ENCODE measurements at regions not wholly inside any gene's neighbourhood (a gene's known extent, or its start where the extent isn't known, plus 50 kb on each side); places are given as distances from the start of the nearest gene placed in this dataset.

- H3K27ac ChIP-seq, result no peak overlapping the region
- TF ChIP-seq POLR2A (IDR thresholded peaks at IDR 0.05), result no peak
- TF ChIP-seq CTCF (IDR thresholded peaks at IDR 0.05), result no peak
- WGBS, 2 donors, result 80% methylated on average over 13 to 15 of the region's 15 CpGs
- no peaks in the 10 kb centered on the region for H3K4me1 ChIP-seq
- no peak overlapping the region for H3K4me3 ChIP-seq (replicated peaks in 1 of 3)
- intact Hi-C loops (cut with DNase I), result no loop called here
- H3K36me3 ChIP-seq, result no peaks in the 10 kb centered on the region
- DNase-seq, result no peak
- no peaks in the 10 kb centered on the region for H3K9me3 ChIP-seq
- no peaks in the 10 kb centered on the region for H3K27me3 ChIP-seq
Observed at GRCh38 chr19:56955637-56956216, 115.2 kb upstream of the PEG3 start.

DNA sequence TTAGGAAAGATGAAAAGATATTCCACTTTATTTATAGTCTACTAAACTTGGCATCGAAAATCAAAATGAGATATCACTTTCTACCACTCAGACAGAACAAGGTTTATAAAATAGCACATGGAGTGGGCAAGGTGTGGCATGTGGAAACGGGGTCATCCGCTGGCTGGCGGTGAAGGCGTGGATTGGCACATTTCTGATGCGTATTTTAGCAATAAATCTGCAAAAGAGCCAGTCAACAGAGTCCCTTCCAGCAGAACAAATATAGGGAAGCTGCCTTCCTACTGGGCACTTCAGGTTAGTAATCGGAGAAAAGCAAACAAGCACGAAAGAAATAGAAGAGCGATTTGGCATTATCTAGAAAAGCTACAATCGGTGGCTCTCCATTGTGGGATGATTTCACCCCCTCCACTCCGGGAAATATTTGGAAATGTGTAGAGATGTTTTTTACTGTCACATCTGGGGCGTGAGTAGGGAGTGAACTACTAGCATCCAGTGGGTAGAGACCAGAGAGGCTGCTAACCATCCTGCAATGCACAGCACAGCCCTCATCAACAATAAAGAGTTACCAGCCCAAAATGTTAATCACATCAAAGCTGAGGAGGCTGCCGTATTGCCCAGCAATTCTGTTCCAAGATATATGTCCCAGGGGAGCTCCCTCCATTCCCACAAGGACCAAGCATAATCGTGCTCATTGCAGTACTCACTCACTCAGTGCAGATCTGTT lies 116.1 kb upstream of the PEG3 start:
- Histone ChIP-seq H3K27ac (no peak overlapping the region), H3K36me3 (no peaks in the 10 kb centered on the region), H3K4me1 (no peaks in the 10 kb centered on the region), H3K4me3 (replicated peaks in 1 of 3) (no peak overlapping the region), H3K27me3 (no peaks in the 10 kb centered on the region), H3K9me3 (no peaks in the 10 kb centered on the region)
- intact Hi-C loops (cut with DNase I), result no loop called here
- no peak for DNase-seq
- 77 to 79% methylated on average over 14 of the region's 14 CpGs for WGBS, 2 donors
- TF ChIP-seq CTCF (IDR thresholded peaks at IDR 0.05) (no peak), POLR2A (IDR thresholded peaks at IDR 0.05) (no peak)

- TF ChIP-seq CTCF (IDR thresholded peaks at IDR 0.05) (no peak), POLR2A (IDR thresholded peaks at IDR 0.05) (no peak)
- no peak overlapping the region for H3K4me3 ChIP-seq (replicated peaks in 1 of 3)
- no peaks in the 10 kb centered on the region for H3K36me3 ChIP-seq
- no peaks in the 10 kb centered on the region for H3K4me1 ChIP-seq
- 42 to 62% methylated on average over 4 of the region's 4 CpGs for WGBS, 2 donors
- no peaks in the 10 kb centered on the region for H3K27me3 ChIP-seq
- H3K27ac ChIP-seq, result no peak overlapping the region
- intact Hi-C loops (cut with DNase I), result no loop called here
- H3K9me3 ChIP-seq, result no peaks in the 10 kb centered on the region
- DNase-seq, result no peak
Observed at GRCh38 chr19:56959205-56959604, 118.7 kb upstream of the PEG3 start.

- no peaks in the 10 kb centered on the region for H3K9me3 ChIP-seq
- WGBS, 2 donors, result 67 to 76% methylated on average over 7 of the region's 7 CpGs
- no peaks in the 10 kb centered on the region for H3K27me3 ChIP-seq
- no peaks in the 10 kb centered on the region for H3K36me3 ChIP-seq
- intact Hi-C loops (cut with DNase I), result no loop called here
- no peaks in the 10 kb centered on the region for H3K4me1 ChIP-seq
- no peak overlapping the region for H3K4me3 ChIP-seq (replicated peaks in 1 of 3)
- H3K27ac ChIP-seq, result no peak overlapping the region
- TF ChIP-seq POLR2A (IDR thresholded peaks at IDR 0.05), result no peak
- TF ChIP-seq CTCF (IDR thresholded peaks at IDR 0.05), result no peak
- DNase-seq, result no peak
Observed at GRCh38 chr19:56960959-56961543, 120.5 kb upstream of the PEG3 start.

DNA sequence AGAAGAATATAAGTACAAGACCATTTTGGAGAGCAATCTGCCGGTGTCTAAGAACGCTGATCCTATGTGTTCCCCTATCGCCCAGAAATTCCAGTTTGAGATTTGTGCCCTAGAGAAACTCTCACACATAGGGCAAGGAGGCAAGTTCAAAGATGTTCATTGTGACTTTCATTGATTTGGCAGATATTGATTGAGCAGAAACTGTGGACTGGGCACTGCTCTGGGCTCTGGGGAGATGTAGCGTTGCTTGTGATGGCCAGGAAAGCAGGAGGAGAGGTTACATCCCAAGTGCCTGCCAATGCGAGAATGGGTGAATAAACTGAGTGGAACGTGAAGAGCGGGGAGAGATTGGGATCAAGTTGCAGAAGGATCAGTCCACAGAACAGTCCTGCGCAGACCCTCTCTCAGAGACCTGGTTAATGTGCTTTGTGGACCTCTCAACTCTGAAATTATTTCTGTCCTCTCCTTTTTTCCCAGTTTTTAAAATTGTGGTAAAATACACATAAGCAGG lies 123.9 kb upstream of the PEG3 start:
- no peaks in the 10 kb centered on the region for H3K9me3 ChIP-seq
- H3K4me3 ChIP-seq (replicated peaks in 1 of 3), result no peak overlapping the region
- intact Hi-C loops (cut with DNase I), result no loop called here
- 57 to 58% methylated on average over 8 of the region's 8 CpGs for WGBS, 2 donors
- no peaks in the 10 kb centered on the region for H3K4me1 ChIP-seq
- no peaks in the 10 kb centered on the region for H3K36me3 ChIP-seq
- DNase-seq, result no peak
- TF ChIP-seq POLR2A (IDR thresholded peaks at IDR 0.05) (no peak), CTCF (IDR thresholded peaks at IDR 0.05) (no peak)
- no peaks in the 10 kb centered on the region for H3K27me3 ChIP-seq
- H3K27ac ChIP-seq, result no peak overlapping the region

Data from thyroid gland (tissue), 4 donors.